Mammary epithelial cell (primary cell): ENCODE measurements at regions not wholly inside any gene's neighbourhood (a gene's known extent, or its start where the extent isn't known, plus 50 kb on each side); places are given as distances from the start of the nearest gene placed in this dataset.

Experiments
- EZH2 ChIP-seq: IDR thresholded peaks from 2 replicates; pipeline ENCODE4 v1.6.1; 2012; ENCODE audit warnings: low read length, inconsistent platforms, borderline replicate concordance
- TF ChIP-seq, protein P1 (sequence below), 2 donors: IDR thresholded peaks in 1 of 2; conservative IDR thresholded peaks in 1 of 2; 2 replicates each; pipeline ENCODE4 v1.5.1; 2011 to 2012; ENCODE audit warnings: inconsistent platforms in 2 of 2, low read length in 2 of 2, mild to moderate bottlenecking in 2 of 2, control low read depth in 1 of 2, low read depth in 1 of 2; ENCODE audit not compliant: insufficient read depth in 1 of 2; ENCODE audit errors: extremely low read depth in 1 of 2

DNA sequence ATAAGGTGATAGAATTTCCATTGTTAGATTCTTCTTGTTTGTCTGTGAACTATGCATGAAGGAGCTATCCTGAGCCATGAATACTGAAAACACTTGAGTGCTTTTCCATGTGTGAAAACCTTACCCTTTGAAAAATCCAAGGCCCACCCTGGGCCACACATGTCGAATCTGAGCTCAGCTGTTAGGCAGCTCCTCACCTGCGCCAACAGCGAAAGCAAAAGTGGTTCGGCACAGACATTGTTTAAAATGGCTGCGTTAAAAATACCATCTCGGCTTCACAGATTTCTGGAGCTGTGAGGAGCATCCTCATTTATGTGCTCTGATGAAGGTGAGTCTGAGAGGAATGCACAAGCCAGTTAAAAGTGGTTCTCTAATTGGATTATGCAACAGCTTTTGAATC, 137.7 kb downstream of the NEUROD6 start:
- TF ChIP-seq, protein P1, sequence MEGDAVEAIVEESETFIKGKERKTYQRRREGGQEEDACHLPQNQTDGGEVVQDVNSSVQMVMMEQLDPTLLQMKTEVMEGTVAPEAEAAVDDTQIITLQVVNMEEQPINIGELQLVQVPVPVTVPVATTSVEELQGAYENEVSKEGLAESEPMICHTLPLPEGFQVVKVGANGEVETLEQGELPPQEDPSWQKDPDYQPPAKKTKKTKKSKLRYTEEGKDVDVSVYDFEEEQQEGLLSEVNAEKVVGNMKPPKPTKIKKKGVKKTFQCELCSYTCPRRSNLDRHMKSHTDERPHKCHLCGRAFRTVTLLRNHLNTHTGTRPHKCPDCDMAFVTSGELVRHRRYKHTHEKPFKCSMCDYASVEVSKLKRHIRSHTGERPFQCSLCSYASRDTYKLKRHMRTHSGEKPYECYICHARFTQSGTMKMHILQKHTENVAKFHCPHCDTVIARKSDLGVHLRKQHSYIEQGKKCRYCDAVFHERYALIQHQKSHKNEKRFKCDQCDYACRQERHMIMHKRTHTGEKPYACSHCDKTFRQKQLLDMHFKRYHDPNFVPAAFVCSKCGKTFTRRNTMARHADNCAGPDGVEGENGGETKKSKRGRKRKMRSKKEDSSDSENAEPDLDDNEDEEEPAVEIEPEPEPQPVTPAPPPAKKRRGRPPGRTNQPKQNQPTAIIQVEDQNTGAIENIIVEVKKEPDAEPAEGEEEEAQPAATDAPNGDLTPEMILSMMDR (conservative IDR thresholded peaks at IDR 0.05 in 1 of 2, IDR thresholded peaks at IDR 0.05 in 1 of 2; ENCODE audit: extremely low read depth in 1 of 2, insufficient read depth in 1 of 2, low read depth in 1 of 2, low read length in 2 of 2): no peak
- TF ChIP-seq EZH2: no peak
